ENCODE measurements at regions not wholly inside any gene's neighbourhood (a gene's known extent, or its start where the extent isn't known, plus 50 kb on each side); places are given as distances from the start of the nearest gene placed in this dataset.
"Not testable (repeated sequence)": the region's sequence is repeated elsewhere in the genome, so short reads cannot be mapped to it uniquely, and the experiment has no call there.

DNA sequence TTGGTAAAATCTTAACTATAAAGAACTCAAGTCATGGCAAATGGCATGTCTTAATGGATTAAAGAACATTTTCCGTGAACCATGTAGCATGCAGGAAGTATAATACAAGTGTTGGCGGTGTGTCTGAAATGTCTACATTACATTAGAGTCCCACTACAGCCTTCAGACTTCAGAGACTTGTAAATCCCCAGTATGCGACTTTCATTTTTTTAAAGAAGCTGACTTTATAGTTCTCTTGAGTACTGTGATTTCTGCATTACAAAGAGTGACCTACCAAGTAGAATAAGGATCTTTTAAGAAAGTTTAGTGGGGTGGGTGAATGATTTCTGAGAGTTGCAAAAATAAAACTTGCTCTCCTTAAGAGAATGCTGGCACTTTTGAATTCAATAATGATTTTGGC is 140.7 kb upstream of the FN1 start:
- DNase-seq, result no peak

DNA sequence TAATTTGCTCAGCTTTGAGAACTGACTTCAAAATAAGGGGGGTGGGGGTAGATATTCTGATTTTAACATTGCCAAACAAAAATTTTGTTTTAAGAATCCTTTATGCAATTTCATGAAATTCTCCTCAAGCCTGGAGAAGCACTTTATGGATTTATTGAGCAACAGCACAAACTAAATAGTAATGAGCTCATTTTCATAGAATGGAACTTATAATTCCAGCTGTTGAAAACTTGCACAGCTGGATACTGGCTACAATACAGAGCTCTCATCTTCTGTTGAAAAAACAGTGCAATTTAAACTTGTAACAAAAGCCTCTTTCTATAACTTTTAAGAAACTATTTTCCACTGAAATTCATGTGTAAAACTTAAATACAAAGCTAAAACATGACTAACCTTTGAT is 137.6 kb upstream of the FN1 start:
- no peak for DNase-seq

DNA sequence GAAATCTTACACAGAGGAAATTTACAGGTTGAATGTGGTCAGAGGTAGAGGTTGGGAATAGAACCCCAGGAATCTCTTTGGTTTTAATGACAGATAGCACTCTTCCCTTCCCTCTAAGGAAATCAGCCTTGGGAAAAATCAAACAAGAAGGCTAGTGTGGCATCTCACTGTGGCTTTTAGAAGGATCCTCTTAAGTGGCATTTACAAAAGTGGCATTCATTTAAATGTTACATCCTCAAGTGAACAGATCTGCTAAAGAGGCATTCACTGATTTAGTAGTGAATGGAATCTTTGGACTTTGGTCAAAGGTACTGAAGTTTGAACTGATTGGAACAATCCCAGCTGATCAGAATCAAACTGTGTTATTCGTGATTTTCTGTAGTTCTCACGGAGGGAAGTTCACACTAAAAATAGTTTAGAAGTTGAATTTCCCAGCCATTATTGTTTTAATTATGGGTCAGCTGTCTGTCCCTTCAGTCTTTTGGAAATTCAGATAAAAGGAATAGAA is 136.5 kb upstream of the FN1 start:
- no peak for DNase-seq

DNA sequence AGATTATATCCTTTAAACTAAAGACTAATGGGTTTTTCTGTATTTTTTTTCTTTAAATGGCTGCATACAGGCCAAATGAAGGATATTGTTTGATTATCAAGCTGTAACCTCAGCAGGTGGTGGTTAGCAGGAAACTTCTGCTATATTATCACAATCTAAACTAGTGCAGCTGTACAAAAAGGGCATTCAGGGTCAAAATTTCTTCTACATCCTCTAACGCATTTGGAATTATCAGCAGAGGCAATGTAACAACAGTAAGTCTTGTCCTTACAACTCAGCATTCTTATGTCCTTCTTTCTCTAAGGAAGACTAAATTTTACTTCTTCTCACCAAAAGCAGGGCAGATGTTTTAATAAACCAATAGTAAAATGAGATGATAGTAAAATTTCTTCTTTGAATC is 135.8 kb upstream of the FN1 start:
- DNase-seq, result no peak

DNA sequence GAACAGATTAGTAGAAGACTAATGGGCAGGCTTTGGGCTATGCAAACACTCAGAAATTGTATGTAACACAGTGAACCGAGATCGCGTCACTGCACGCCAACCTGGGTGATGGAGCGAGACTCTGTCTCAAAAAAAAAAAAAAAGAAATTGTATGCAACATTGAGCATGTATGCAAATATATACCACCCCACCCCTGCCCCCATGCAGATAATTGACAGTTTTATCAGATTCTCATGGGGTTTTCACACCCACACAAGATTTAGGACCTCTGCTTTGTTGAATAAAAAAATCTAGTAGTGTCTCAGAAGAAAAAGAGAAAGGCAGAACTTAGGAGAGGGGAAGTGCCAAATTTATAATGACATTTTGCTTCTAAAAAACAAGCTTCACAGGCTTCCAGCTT is 131.6 kb upstream of the FN1 start:
- no peak for DNase-seq

DNA sequence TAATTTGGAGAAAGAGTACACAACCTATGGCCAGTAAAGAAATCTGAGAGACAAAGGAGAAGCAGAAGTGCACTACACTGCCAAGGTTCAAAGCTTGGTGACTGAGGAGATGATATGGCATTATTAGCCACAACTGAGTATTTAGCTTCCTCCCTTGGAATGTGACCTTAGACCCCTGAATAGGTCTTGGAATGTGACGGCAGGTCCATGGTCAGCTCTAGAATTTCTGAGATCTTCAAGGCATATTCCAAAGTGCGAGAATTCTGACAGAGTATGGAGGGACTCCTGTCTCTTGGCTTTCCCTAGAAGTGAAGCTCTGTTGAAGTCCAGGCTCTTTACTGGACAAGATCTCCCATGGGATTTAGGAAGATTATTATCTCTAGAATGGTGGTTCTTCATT is 130.0 kb upstream of the FN1 start:
- DNase-seq, result no peak

DNA sequence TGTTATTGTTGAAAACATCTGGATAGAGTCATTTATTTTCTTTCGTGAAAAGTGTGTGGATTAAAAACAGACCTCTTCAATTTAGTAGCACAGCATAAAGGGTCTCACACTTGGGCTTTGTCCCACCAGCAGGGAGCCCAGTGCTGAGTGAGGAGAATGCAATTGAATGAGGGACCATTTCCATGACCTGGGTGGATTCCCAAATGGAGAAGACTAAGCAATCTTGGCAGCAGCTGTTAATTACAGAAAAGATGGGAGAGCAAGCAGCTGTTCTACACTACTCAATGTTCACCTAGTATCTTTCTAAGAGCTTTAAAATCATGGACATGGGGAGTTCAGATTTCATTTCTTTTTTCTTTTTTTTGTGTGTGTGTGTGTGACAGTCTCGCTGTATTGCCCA is 121.8 kb upstream of the FN1 start:
- DNase-seq, result no peak

DNA sequence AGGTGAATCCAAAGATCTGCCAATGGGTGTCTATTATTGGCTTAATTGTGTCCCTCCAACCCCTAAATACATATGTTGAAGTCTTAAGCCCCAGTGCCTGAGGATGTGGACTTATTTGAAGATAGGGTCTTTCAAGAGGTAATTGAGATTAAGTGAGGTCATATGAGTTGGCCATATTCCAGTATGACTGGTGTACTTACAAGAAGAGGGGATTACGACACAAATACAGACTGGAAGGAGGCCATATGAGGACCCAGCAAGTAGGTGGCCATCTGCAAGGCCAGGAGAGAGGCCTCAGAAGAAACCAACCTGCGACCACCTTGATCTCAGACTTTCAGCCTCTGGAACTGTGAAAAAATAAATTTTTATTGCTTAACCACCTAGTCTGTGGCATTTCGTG is 121.1 kb upstream of the FN1 start:
- no peak for DNase-seq

DNA sequence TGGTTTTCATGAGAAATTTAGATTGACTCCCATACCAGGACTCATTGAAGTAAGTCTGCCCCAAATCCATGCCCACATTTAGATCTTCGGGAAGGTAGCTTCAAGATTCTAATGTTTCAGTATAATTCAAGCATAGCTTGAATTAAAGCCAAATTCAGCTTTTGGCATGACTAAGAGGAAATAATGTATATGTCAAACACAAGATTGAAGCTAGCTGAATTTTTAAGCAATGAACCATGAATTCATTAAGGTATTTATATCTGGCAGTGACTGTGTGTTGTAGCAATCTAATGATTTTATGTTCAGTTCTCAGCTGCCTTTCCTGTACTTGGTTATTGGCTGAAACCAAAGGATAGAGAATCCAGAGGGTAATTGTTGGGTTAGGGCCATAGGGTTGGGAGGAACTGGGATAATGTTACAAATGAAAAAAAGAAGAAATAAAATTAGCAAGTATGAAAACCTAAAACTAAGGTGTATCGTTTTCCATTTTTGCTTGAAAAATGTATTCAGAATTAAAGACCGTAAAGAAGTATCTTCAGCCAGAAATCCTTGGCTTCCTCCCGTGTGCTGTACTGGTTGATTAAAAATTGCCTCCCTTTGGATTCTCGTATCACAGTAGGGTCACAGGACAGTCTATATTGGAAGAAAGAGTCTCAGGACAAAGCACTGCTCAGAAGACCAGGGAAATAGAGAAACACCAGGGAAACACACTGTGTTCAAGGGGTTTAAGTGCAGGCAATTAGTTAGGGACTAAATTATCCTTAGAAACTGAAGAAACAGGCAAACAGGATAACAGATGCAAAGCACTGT is 119.0 kb upstream of the FN1 start:
- no peak for DNase-seq

DNA sequence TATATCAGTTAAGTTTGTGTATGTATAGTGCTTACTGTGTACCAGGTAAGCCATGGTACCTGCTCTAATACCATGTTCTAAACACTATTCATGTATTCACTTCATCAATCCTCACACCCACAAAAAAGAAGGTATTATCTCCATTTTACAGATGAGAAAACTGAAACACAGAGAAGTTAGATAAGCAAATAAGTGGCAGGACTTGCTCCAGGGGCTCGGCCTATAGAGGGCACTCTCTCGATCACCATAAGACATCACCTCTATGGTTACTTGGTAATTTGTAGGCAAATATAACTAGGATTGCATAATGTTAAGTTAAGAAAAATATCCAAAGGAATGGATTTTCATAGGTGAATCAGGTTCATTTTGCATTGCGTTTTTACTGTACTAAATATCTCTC is 118.1 kb upstream of the FN1 start:
- DNase-seq, result no peak

DNA sequence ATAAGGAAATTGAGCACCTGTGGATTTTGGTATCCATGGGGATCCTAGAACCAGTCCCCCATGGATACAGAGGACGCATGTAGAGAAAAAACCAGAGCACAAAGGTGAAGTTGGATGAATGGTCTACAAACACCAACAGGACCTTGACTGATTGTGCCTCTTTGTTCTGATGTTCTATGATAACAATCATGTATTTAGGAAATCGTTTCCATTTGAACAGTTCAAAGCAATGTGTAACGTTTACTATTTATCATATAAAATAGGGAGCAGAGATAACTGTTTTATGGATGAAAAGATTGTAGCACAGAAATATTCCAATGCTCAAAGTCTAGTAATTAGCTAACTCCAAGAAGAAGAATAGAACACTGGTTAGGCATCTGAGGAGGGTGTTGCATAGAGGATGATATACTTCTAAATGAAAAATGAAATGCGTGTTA is 116.3 kb upstream of the FN1 start:
- no peak for DNase-seq

DNA sequence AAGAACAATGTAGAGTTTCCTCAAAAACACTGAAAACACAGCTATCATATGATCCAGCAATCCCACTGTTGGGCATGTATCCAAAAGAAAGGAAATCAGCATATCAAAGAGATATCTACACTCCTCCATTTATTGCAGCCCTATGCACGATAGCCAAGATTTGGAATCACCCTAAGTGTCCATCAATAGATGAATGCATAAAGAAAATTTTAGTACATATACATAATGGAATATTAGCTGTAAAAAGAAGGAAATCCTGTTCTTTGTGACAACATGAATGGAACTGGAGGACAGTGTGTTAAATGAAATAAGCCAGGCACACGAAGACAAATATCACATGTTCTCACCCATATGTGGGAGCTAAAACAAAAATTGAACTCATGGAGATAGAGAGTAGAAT is 114.5 kb upstream of the FN1 start:
- DNase-seq, result no peak

DNA sequence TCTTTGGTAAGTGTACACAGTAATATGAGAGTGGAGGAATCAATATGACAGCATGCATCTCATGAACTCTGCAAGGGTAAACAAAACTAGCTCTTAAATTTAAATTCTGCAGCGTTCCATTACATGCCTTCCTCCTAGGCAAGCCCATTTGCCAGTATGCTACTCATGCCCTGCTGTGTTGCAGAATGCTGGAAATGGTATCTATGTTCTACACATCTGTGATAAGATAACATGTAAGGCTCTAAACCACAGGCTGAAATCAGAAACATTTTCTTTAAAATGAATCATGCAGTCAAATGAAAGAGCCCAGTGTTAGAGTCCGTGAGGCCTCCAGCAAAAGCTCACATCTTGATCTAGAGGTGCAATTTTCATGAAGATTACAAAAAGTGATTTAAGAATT is 112.8 kb upstream of the FN1 start:
- DNase-seq, result no peak

DNA sequence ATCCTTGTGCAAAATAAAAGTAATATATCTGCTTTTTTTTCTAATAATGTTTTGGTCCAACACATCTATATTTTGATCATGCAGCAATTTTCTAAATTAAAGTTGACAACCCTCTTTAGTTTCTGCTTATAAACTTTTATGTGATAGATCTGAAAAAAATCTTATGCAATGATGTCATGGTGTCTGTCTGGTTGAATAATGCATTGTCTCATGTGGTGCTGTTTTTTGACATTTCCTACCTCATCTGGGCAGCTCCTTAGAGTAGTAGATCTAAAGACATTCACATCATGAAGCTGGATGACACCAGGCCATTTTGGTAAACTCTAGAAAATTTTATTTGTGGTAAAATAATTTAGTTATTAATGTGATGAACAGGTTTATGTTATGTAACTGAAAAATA is 106.8 kb upstream of the FN1 start:
- DNase-seq, result no peak

DNA sequence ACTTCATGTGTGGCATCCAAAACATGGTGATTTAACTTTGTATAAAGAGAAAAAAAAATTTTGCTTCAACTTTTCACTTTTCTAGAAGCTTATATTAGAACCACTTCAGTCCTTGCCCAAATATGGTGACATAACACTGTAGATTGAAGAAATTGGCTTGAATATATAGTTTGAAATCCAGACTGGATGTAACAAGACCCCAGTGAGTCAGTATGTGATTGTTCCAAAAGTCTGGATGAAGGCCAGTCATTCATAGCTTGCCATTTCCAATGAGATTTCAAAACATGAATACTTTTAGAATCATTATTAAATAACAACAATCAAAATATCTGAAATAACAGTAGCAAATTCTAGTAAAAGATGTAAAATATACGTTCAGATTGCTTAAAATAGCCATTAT is 104.8 kb upstream of the FN1 start:
- no peak for DNase-seq

DNA sequence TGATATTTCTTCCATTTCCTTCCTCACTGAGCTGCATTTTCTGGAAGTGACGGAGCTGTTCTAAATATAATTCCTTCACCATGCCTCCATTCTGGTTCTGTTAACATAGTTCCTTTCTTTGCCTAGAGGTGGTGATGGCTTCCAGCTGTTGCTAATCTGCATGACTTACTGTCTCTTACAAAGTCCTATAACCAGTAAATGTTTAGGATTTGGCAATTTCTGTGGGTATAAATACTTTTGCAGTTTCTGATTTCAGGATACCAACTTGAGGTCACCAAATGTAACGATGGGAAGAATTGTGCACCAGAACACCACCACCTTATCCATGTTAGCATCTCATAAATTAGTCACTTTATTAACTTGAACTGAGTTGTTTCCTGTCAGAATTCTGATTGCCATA is 101.7 kb upstream of the FN1 start:
- no peak for DNase-seq

DNA sequence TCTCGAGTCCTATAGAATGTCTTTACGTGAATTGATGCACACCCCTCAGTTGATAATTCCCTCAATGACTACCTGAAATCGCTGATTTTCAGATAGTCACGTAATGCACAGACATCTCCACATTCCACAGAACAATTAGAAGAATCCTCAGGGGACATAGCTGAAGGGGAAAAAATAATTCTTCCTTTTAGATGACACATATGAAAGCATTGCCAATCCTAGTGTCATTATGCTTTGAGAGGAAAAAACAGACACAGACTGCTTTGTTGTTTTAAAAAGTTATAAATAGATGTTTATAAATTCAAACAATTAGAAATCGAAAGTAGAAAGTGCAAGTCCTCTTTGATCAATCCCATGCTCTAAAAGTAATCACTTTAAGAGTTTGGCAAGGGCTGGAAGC is 100.6 kb upstream of the FN1 start:
- no peak for DNase-seq

DNA sequence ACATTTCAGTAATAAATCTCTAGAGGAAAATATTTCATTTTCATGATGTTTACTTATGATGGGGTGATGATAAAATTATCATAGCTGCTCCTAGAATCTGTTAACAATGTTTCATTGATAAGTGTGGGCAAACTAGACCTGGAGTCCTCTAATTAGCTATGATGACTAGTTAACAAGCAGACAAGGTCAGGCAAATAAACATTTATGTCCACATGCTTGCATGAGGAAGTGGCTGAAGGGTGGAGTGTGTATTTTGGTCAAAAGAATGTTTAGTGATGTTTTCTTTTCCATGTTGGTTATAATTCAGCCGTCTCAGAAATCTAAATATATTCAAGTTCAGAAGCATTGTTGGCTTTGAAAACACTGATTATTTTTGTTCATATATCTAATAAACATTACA is 99.9 kb upstream of the FN1 start:
- DNase-seq, result no peak

DNA sequence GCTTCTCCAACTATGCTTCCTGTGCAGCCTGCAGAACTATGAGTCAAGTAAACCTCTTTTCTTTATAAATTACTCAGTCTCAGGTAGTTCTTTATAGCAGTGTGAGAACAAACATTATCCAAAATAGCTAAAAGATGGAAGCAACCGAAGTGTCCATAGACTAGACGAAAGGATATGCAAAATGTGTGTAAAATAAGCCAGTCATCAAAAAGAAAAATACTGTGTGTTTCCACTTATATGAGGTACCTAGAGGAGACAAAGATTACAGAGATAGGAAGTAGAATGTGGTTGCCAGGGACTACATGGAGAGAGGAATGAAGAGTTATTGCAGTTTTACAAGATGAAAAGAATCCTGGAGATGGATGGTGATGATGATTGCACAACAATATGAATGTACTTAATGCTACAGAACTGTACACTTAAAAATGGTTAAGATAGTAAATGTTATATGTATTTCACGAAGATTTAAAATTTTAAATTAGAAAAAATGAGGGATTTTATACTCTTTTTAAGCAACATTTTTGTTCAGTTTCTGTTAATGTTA is 99.3 kb upstream of the FN1 start:
- no peak for DNase-seq

DNA sequence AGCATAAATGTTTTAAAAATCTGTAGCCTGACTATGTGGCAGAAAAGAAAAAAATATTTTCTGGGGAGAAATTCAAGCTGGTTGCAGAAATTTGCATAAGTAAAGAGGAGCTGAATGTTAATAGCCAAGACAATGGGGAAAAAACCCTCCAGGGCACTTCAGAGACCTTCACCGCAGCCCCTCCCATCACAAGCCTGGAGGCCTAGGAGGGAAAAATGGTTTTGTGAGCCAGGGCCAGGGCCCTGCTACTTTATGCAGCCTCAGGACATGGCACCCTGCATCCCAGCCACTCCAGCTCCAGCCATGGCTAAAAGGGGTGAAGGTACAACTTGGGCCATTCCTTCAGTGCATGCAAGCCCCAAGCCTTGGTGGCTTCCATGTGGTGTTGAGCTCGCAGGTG is 97.8 kb upstream of the FN1 start:
- DNase-seq, result not testable (repeated sequence)

DNA sequence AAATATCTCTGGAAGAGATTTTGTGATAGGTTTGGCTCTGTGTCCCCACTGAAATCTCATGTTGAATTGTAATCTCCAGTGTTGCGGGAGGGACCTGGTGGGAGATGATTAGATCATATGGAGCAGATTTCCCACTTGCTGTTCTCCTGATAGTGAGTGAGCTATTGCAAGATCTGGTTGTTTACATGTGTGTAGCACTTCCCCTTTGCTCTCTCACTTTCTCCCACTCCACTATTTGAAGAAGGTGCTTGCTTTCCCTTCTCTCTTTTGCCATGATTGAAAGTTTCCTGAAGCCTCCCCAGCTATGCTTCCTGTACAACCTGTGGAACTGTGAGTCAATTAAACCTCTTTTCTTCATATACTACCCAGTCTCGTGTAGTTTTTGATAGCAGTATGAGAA is 97.0 kb upstream of the FN1 start:
- DNase-seq, result no peak

DNA sequence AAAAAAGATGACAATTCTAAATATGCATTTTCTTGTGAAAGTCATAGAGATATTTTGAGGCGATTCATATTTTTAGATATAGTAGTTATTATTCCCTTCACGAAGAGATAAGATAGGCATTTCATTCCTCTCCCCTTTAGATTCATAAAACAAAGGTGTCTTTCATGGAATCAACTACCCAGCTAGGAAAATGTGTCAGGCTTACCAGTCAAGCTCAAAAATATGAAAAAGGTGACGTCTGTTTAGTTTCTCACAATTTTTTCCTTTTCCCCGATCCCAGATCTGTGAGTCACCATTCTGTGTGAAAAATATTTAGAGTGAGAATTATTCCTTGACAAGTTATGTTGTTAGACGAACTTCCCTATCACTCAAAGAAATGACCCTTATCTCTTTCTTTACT is 95.4 kb upstream of the FN1 start:
- DNase-seq, result no peak

DNA sequence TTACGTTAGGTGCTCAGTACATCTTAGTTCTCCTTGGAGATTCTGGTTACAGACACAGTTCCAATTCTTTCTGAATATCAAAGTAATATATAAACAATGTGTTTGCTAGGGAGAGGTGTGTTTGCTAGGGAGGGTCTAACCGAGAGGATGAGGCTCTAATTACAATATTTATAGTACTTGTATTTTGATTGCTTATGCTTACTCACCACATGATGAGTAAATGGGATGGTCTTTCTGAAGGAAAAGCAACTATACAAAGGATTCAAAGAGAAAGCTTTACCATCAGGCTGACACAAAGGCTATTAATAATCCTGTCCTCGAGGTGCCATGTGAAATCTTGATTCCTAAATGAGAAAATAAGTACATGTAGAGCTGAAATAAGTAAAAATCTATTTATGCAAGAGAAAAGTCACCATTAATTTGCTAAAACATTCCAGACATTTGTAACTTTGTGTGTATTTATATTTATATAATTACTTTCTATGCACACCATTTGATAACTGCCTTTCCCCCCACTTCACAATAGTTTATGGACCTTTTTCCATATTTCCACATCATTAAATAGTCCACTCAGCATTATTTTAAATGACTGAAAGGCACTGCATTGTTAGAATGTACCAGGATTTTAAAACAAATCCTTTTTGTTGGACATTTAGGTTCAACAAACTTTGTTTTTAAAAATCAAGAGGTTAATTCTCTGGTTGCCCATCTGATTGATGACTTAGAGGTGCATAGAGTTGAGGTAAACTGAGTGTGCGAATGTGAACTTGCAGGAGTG is 94.5 kb upstream of the FN1 start:
- DNase-seq, result no peak

DNA sequence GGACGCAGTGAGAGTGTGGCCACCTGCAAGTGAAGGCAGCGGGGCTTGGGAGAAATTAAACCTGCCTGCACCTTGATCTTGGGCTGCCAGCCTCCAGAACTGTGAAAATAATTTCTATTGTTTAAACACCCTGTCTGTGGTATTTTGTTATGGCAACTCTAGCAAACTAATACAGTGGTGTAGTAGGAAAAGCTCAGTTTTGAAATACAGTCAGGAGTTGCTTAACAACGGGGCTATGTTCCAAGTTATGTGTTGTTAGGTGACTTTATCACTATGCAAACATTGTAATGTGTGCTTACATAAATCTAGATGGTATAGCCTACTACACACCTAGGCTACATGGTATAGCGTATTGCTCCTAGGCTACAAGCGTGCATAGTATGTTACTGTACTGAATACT is 93.4 kb upstream of the FN1 start:
- DNase-seq, result no peak

All from T1000 (cell line).